ENCODE measurements at regions not wholly inside any gene's neighbourhood (a gene's known extent, or its start where the extent isn't known, plus 50 kb on each side); places are given as distances from the start of the nearest gene placed in this dataset.
"Not testable (repeated sequence)": the region's sequence is repeated elsewhere in the genome, so short reads cannot be mapped to it uniquely, and the experiment has no call there.

DNA sequence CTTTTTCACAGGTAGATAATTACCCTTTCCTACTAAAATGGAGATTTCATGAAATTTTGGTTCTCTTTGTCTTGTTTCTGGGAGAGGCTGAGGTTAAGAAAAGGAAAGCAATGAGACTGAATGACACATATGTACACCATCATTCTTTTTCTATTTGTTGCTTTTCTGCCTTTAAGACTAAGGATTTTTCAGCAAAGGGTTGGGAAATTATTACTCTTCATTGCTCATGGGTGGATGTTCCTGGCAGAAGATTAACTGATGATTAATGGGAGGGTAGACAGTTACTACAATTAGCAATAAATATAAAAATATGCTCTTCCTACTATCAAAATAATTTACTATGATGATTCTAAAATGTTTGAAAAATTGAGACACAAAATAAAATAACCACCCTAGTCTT, 316.5 kb upstream of the USP24 start:
- no peak for DNase-seq (ENCODE audit: low spot score)

- DNase-seq (ENCODE audit: low spot score) = no peak
Measured at GRCh38 chr1:55530749-55531478, 315.8 kb upstream of the USP24 start.

- DNase-seq (ENCODE audit: low spot score) = no peak
Measured at GRCh38 chr1:55529017-55529416, 313.9 kb upstream of the USP24 start.

GRCh38 chr1:55527831-55528230, 312.7 kb upstream of the USP24 start:
- no peak for DNase-seq (ENCODE audit: low spot score)

GRCh38 chr1:55526716-55527115, 311.6 kb upstream of the USP24 start:
- DNase-seq (ENCODE audit: low spot score) = no peak

DNA sequence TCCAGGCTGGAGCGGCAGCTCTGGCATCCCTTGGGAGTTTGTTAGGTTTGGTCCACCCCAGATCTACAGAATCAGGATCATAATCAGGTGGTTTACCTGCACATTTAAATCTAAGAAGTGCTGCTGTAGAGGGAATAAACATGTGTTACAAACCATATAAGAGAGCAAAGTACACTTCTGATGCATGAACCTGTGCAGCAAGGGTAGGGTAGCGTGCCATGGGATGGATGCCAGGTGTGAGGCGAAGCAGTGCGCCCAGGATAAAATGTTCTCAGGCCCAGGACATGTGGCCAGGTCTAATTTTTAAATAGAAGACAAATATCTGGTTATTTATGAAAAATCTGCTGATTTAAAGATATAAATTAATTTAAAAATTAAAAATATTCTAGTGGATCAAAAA, 308.8 kb upstream of the USP24 start:
- no peak for DNase-seq (ENCODE audit: low spot score)

GRCh38 chr1:55522982-55523381, 307.8 kb upstream of the USP24 start:
- DNase-seq (ENCODE audit: low spot score) = no peak

DNA sequence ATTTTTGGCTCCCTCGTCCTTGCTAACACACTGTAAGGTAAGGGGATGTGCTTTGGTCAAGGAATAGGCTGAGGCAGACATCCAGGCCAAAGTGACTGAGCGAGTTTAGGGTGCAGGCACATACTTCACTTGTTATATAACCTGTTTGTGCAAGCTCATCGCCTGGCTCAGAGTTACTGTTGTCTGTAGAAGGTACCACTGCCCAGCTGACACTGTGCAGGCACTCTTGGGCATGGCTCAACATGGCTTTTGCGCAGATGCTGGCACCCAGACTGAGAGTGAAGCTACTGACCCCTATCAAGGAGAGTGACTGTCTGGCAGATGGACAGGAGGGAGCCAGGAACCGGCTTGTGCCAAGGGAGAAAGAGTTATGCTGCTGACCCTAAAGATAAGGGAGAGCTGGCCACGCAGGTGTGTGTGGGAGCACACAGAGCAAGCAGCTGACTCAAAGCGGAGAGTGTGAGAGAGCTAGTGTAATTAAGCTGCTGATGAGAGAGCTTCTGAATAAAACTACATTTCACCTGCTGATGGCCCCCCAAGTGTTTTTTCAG, 307.3 kb upstream of the USP24 start:
- no peak for DNase-seq (ENCODE audit: low spot score)

- no peak for DNase-seq (ENCODE audit: low spot score)
Measured at GRCh38 chr1:55520861-55521260, 305.7 kb upstream of the USP24 start.

- DNase-seq (ENCODE audit: low spot score) = no peak
Measured at GRCh38 chr1:55519937-55520683, 304.9 kb upstream of the USP24 start.

DNA sequence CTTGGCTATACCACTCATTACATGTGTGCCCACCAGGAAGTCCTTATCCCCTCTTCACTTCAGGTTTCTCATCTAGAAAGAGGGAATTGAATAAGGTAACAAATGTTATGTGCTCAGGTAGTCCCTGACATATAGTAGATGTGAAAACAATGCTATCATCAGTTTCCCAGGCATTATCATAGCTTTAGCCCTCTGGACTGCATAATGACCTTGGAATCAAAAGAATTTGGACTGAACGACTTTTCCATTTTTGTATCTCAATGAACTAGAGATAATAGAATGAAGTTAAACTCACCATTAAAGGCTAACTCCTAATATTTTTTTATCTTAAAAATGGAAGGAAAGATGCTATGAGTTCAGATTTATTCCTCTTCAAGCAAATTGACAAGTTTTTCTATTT, 304.1 kb upstream of the USP24 start:
- no peak for DNase-seq (ENCODE audit: low spot score)

DNA sequence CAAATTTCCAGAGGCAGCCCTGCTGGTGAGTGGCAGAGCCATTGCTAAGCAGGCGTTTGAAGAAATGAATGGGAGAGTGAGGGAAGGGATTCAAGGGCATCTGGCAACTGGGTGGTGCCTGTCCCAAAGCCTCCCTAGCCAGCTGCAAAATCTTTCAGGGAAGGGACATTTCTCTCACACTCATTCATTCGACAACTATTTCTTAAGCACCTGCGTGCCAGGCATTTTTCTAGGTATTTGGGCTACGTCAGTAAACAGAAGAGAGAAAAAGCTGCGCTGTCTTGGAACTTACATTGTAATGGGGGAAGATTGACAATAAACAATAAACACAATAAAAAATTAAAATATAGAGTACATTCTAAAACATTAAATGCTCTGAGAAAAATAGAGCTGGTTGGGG, 301.9 kb upstream of the USP24 start:
- no peak for DNase-seq (ENCODE audit: low spot score)

DNA sequence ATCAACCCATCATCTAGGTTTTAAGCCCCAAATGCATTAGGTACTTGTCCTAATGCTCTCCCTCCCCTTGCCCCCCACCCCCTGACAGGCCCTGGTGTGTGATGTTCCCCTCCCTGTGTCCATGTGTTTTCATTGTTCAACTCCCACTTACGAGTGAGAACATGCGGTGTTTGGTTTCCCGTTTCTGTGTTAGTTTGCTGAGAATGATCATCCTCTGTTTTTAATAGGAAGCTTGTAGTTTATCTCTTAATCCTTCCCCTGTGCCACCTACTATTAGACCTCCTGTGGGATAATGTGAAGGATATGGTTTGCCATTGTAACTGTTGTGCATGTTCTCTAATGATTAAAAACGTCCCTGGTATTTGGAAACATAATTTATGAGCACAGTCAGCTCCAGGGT, 299.4 kb upstream of the USP24 start:
- not testable (repeated sequence) for DNase-seq (ENCODE audit: low spot score)

- DNase-seq (ENCODE audit: low spot score) = no peak
Measured at GRCh38 chr1:55512466-55512865, 297.3 kb upstream of the USP24 start.

GRCh38 chr1:55507578-55507931, 292.4 kb upstream of the USP24 start:
- DNase-seq (ENCODE audit: low spot score) = no peak

GRCh38 chr1:55506740-55507577, 291.8 kb upstream of the USP24 start:
- DNase-seq (ENCODE audit: low spot score) = no peak

GRCh38 chr1:55505326-55505725, 290.2 kb upstream of the USP24 start:
- DNase-seq (ENCODE audit: low spot score) = no peak

- DNase-seq (ENCODE audit: low spot score) = no peak
Measured at GRCh38 chr1:55504306-55504731, 289.2 kb upstream of the USP24 start.

- DNase-seq (ENCODE audit: low spot score) = no peak
Measured at GRCh38 chr1:55503663-55504305, 288.6 kb upstream of the USP24 start.

DNA sequence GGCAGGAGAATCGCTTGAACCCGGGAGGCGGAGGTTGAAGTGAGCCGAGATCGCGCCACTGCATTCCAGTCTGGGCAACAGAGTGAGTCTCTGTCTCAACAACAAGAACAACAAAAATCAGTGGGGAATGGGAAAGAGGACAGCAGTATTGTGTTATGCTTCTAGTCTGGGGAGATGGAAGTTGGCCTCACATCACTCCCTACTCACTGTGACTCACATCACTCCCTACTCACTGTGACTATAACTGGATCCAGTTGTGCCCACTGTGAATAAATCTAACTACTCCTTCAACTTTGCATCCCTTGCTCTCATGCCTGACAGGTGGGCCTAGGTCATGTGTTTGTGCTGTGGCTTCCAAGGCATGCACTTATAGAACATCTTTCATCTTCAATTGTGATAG, 285.4 kb upstream of the USP24 start:
- DNase-seq (ENCODE audit: low spot score) = no peak

DNA sequence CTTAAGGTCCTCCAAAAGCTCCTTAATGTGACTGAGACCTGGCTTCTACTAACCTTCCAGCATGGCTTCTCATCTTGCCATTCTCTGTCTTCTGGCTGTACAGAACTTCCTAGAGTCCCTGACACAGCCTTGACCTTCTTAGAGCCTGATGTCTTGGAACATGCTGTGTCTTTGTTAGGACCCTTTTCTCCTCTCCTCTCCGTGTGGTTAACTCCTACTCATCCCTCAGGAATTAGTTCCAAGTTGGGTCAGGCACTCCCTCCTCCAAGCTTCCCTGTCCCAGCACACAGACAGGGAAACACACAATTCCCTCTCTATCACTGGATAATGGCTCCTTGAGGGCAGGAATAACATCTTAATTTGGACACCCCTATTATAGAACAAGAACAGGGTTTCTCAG, 275.4 kb upstream of the USP24 start:
- DNase-seq (ENCODE audit: low spot score) = no peak

- DNase-seq (ENCODE audit: low spot score) = no peak
Measured at GRCh38 chr1:55484173-55484572, 269.0 kb upstream of the USP24 start.

Measured in SW480 (cell line).